GM06990 (cell line): ENCODE measurements at regions not wholly inside any gene's neighbourhood (a gene's known extent, or its start where the extent isn't known, plus 50 kb on each side); places are given as distances from the start of the nearest gene placed in this dataset.

ENCODE experiments used
- DNase-seq: peaks from one replicate; pipeline ENCODE4 v3.0.0-alpha.2; 2011; ENCODE audit not compliant: insufficient read length; ENCODE audit errors: extremely low read depth
- H3K27me3 ChIP-seq: replicated peaks from 2 replicates; pipeline ENCODE4 v1.6.0; 2011; ENCODE audit warnings: low read length; ENCODE audit not compliant: control insufficient read depth, insufficient read depth
- H3K36me3 ChIP-seq: 2 replicates; pipeline ENCODE4 v1.5.1; 2011; ENCODE audit warnings: low read length; ENCODE audit not compliant: control insufficient read depth, insufficient read depth
- H3K4me3 ChIP-seq: replicated peaks from 2 replicates; pipeline ENCODE4 v1.5.1; 2011; ENCODE audit warnings: low read depth, mild to moderate bottlenecking, control low read depth, low read length
- CTCF ChIP-seq: IDR thresholded peaks from 2 replicates; pipeline ENCODE4 v1.5.1; 2011; ENCODE audit warnings: low read length, control low read depth, mild to moderate bottlenecking, inconsistent platforms; ENCODE audit not compliant: insufficient read depth, poor library complexity, severe bottlenecking

DNA sequence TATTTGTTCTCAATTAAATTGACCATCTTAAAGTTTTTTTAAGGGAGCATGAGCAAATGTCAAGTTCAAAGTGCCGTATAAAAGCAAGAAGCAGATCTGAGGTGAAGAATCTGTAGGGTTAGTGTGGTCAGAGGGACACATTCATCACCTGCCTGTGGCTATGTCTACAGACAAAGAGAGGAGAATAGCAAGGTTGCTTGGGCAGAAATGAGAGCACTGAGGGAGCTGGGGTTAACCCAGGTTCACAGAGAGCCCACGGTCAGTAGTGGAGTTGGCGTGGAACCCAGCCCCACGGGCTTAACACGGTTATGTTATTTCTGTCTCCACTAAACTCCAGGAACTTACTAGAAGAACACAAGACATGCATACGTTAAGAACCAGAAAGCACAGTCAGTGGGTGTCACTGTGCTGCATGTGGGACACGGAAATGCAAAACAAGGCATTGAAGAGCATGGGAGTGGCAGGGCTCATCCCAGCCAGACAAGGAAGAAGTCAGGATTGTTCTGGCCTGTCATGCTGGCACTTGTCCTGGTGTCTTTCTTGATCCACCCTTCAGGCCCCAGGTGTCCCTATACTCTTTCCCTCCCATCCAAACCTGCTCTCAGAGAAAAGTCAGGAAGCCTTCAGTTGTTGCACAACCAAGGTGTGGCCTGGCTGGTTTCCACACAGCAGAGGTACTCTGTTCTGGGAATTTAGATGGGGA is 95.5 kb upstream of the IVNS1ABP start:
- H3K27me3 ChIP-seq: no peaks in the 10 kb centered on the region
- no peak for DNase-seq
- TF ChIP-seq CTCF: no peak
- no peaks in the 10 kb centered on the region for H3K36me3 ChIP-seq
- no peak overlapping the region for H3K4me3 ChIP-seq

GRCh38 chr1:185409763-185410528 is 92.9 kb upstream of the IVNS1ABP start:
- Histone ChIP-seq H3K4me3 (no peak overlapping the region), H3K36me3 (no peaks in the 10 kb centered on the region), H3K27me3 (no peaks in the 10 kb centered on the region)
- no peak for TF ChIP-seq CTCF
- no peak for DNase-seq

- Histone ChIP-seq H3K36me3 (no peaks in the 10 kb centered on the region), H3K4me3 (no peak overlapping the region), H3K27me3 (no peaks in the 10 kb centered on the region)
- TF ChIP-seq CTCF: no peak
- no peak for DNase-seq
Observed at GRCh38 chr1:185409345-185409744, 92.3 kb upstream of the IVNS1ABP start.

DNA sequence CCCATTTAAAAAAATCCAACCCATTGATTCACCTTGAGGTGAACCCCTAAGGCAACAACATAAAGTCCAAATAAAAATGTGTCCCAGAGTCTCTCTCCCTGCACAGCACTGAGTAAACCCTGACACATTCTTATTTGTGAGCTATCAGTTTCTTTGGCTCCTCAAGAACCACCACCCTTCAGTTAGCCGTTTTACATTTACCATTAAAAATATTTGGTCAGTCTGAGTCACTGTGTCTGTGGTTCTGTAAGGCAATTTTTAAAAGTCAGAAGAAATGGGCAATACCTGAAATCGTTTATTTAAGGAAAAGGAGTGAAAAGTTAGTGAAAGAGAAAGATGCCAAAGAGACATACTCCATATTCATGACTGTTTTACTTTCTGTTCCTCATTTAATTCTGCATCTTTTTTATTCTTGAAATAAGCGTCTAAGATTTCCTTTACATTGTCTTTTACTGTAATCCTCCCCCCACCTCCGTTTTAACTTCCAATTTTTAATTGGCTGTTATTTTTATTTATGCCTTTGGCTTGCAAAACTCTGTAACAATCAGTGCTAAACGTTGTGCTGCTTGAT is 91.7 kb upstream of the IVNS1ABP start:
- H3K36me3 ChIP-seq: no peaks in the 10 kb centered on the region
- DNase-seq: peak; percentile 31
- no peak for TF ChIP-seq CTCF

GRCh38 chr1:185406691-185407009 is 89.6 kb upstream of the IVNS1ABP start:
- no peak for DNase-seq
- Histone ChIP-seq H3K36me3 (no peaks in the 10 kb centered on the region), H3K4me3 (no peak overlapping the region), H3K27me3 (no peaks in the 10 kb centered on the region)
- TF ChIP-seq CTCF: no peak

More for the DNA sequence above, 91.7 kb upstream of the IVNS1ABP start:
- Histone ChIP-seq H3K27me3 (no peaks in the 10 kb centered on the region), H3K4me3 (no peak overlapping the region)
